Lung (tissue), 11 donors: ENCODE measurements at regions not wholly inside any gene's neighbourhood (a gene's known extent, or its start where the extent isn't known, plus 50 kb on each side); places are given as distances from the start of the nearest gene placed in this dataset.

Experiments
- ATAC-seq: fragments of 200-7000 bp; cut with Tn5 transposase; one replicate; pipeline ENCODE4 v1.9.1; 2020; ENCODE audit warnings: moderate number of reproducible peaks; ENCODE audit not compliant: insufficient read depth, low FRiP score
- DNase-seq, 3 donors: peaks; one replicate each; pipeline ENCODE4 v3.0.0-alpha.2; 2013 to 2017
- H3K27ac ChIP-seq, 2 donors: one replicate each; pipeline ENCODE4 v1.5.1; 2013; ENCODE audit warnings: mild to moderate bottlenecking in 2 of 2, moderate library complexity in 2 of 2, control low read depth in 1 of 2, inconsistent platforms in 1 of 2, low read depth in 1 of 2, low read length in 1 of 2
- H3K27me3 ChIP-seq, 3 donors: one replicate each; pipeline ENCODE4 v1.5.1; 2013; ENCODE audit warnings: low read length in 2 of 3; ENCODE audit not compliant: control insufficient read depth in 3 of 3, insufficient read depth in 3 of 3
- H3K36me3 ChIP-seq, 4 donors: one replicate each; pipeline ENCODE4 v1.5.1; 2013; ENCODE audit warnings: low read length in 4 of 4, mild to moderate bottlenecking in 1 of 4, moderate library complexity in 1 of 4; ENCODE audit not compliant: control insufficient read depth in 4 of 4, insufficient read depth in 4 of 4
- H3K4me1 ChIP-seq, 5 donors: one replicate each; pipeline ENCODE4 v1.5.1; 2013; ENCODE audit warnings: low read length in 5 of 5, mild to moderate bottlenecking in 2 of 5, moderate library complexity in 1 of 5; ENCODE audit not compliant: control insufficient read depth in 5 of 5, insufficient read depth in 5 of 5
- H3K4me3 ChIP-seq: one replicate; pipeline ENCODE4 v1.5.1; 2013; ENCODE audit warnings: mild to moderate bottlenecking, control low read depth, moderate library complexity
- H3K9ac ChIP-seq, 2 donors: one replicate each; pipeline ENCODE4 v1.5.1; 2013; ENCODE audit warnings: low read length in 2 of 2, control low read depth in 1 of 2; ENCODE audit not compliant: insufficient read depth in 1 of 2
- H3K9me3 ChIP-seq, 4 donors: one replicate each; pipeline ENCODE4 v1.5.1; 2013; ENCODE audit warnings: low read length in 3 of 4, mild to moderate bottlenecking in 1 of 4, moderate library complexity in 1 of 4; ENCODE audit not compliant: control insufficient read depth in 4 of 4, insufficient read depth in 3 of 4
- CTCF ChIP-seq: IDR thresholded peaks from 2 replicates; pipeline ENCODE4 v1.5.1; 2012; ENCODE audit warnings: mild to moderate bottlenecking; ENCODE audit errors: control extremely low read depth, extremely low read depth
- WGBS, 2 donors: extraction: QIAGEN DNeasy Blood & Tissue Kit; methylation state at CpG; one replicate each; pipeline ENCODE4 v1.1.7; 2013; 5-methylcytosine and 5-hydroxymethylcytosine counted together
- donor health status: control.
- donor health status: control.
- donor health status: Bipolar disorder and iron deficiency.
- donor health status: healthy.
- donor health status: DM: yes; HTN: yes; CAD: no.

- no peak for ATAC-seq
- Histone ChIP-seq H3K4me3 (no peak overlapping the region), H3K27me3 (no peaks in the 10 kb centered on the region), H3K36me3 (no peaks in the 10 kb centered on the region), H3K9ac (no peak overlapping the region), H3K4me1 (peaks cover 0 to 21% (median 0%) of the 10 kb centered on the region in 5 donors), H3K9me3 (no peaks in the 10 kb centered on the region), H3K27ac (no peak overlapping the region)
- TF ChIP-seq CTCF: no peak
- DNase-seq: no peak
- 88% methylated on average over 6 of the region's 6 CpGs for WGBS, 2 donors
Measured at GRCh38 chr4:78688366-78688765, 87.8 kb upstream of the BMP2K start.

- H3K9me3 ChIP-seq: no peaks in the 10 kb centered on the region
- no peak for ATAC-seq
- H3K27ac ChIP-seq: no peak overlapping the region
- H3K27me3 ChIP-seq: no peaks in the 10 kb centered on the region
- no peaks in the 10 kb centered on the region for H3K36me3 ChIP-seq
- peaks cover 0 to 16% (median 0%) of the 10 kb centered on the region in 5 donors for H3K4me1 ChIP-seq
- TF ChIP-seq CTCF: no peak
- WGBS, 2 donors: 94 to 96% methylated on average over 2 of the region's 2 CpGs
- no peak for DNase-seq
- H3K9ac ChIP-seq: no peak overlapping the region
- no peak overlapping the region for H3K4me3 ChIP-seq
Measured at GRCh38 chr4:78689261-78689660, 86.9 kb upstream of the BMP2K start.

GRCh38 chr4:78689700-78690323 lies 86.3 kb upstream of the BMP2K start:
- WGBS, 2 donors: 94 to 98% methylated on average over 11 of the region's 11 CpGs
- TF ChIP-seq CTCF: no peak
- Histone ChIP-seq H3K4me3 (no peak overlapping the region), H3K9ac (no peak overlapping the region), H3K27ac (no peak overlapping the region), H3K9me3 (no peaks in the 10 kb centered on the region), H3K4me1 (peaks cover 0 to 13% (median 0%) of the 10 kb centered on the region in 5 donors), H3K36me3 (no peaks in the 10 kb centered on the region), H3K27me3 (no peaks in the 10 kb centered on the region)
- no peak for ATAC-seq
- DNase-seq: no peak

- Histone ChIP-seq H3K36me3 (no peaks in the 10 kb centered on the region), H3K9ac (no peak overlapping the region), H3K4me1 (peaks cover 0 to 13% (median 0%) of the 10 kb centered on the region in 5 donors), H3K27me3 (no peaks in the 10 kb centered on the region), H3K4me3 (no peak overlapping the region), H3K9me3 (no peaks in the 10 kb centered on the region), H3K27ac (no peak overlapping the region)
- DNase-seq (no peak), ATAC-seq (no peak)
- 91 to 94% methylated on average over 2 of the region's 2 CpGs for WGBS, 2 donors
- no peak for TF ChIP-seq CTCF
Measured at GRCh38 chr4:78691334-78691754, 84.8 kb upstream of the BMP2K start.
